ENCODE measurements at regions not wholly inside any gene's neighbourhood (a gene's known extent, or its start where the extent isn't known, plus 50 kb on each side); places are given as distances from the start of the nearest gene placed in this dataset.

DNA sequence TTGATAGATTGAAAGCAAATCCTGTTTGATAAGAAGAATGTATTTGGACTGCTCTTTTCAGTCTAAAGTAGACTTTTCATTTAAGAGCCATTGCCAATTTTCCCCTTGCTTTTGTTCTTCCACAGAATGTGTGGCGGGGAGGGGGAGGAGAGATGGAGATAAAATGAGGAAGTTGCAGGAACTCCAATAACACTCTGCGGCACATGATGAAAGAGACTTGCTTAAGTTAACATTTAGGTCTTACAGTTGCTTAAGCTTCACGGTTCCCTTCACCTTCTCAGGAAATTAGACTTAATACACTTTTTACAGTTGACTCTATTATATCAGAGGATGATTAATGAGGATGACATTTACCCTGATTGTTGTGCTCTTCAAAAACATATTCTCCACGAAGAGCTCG is 537.3 kb downstream of the TMTC2 start:
- no peak for TF ChIP-seq POLR2AphosphoS5 (IDR thresholded peaks at IDR 0.05; ENCODE audit: low read depth, low read length)
- no peak for TF ChIP-seq SIN3A (IDR thresholded peaks at IDR 0.05; ENCODE audit: borderline replicate concordance, insufficient read depth, low read length)
- TF ChIP-seq, protein P1, sequence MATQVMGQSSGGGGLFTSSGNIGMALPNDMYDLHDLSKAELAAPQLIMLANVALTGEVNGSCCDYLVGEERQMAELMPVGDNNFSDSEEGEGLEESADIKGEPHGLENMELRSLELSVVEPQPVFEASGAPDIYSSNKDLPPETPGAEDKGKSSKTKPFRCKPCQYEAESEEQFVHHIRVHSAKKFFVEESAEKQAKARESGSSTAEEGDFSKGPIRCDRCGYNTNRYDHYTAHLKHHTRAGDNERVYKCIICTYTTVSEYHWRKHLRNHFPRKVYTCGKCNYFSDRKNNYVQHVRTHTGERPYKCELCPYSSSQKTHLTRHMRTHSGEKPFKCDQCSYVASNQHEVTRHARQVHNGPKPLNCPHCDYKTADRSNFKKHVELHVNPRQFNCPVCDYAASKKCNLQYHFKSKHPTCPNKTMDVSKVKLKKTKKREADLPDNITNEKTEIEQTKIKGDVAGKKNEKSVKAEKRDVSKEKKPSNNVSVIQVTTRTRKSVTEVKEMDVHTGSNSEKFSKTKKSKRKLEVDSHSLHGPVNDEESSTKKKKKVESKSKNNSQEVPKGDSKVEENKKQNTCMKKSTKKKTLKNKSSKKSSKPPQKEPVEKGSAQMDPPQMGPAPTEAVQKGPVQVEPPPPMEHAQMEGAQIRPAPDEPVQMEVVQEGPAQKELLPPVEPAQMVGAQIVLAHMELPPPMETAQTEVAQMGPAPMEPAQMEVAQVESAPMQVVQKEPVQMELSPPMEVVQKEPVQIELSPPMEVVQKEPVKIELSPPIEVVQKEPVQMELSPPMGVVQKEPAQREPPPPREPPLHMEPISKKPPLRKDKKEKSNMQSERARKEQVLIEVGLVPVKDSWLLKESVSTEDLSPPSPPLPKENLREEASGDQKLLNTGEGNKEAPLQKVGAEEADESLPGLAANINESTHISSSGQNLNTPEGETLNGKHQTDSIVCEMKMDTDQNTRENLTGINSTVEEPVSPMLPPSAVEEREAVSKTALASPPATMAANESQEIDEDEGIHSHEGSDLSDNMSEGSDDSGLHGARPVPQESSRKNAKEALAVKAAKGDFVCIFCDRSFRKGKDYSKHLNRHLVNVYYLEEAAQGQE (IDR thresholded peaks at IDR 0.05; ENCODE audit: insufficient read depth in 1 of 2, low read depth in 2 of 2, low read length in 2 of 2) = no peak
- TF ChIP-seq TAF1 (IDR thresholded peaks at IDR 0.05; ENCODE audit: borderline replicate concordance, insufficient read depth, low read length) = no peak
- no peak for TF ChIP-seq FOXP2 (optimal IDR thresholded peaks at IDR 0.05; ENCODE audit: borderline replicate concordance, extremely low read depth, extremely low read length, insufficient read depth)

DNA sequence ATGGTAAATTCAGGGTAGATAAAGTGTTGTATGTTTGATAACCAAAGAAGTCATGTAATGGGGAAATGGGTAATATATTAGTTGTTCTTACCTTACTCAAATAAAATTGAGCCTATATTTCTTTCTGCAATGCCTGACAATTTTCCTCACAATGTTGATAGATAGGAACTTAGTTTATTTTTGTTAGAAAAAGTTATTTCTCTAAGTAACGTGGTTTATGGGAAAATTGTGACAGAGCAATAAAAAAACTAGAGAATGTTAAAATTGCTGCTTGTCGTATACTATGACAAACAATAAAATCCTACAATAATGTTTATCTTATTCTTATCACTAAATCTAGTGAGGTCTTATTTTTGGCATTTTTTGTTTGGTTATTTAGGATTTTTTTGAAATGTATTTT is 534.1 kb downstream of the TMTC2 start:
- TF ChIP-seq, protein P1 (IDR thresholded peaks at IDR 0.05; ENCODE audit: insufficient read depth in 1 of 2, low read depth in 2 of 2, low read length in 2 of 2) = no peak
- no peak for TF ChIP-seq POLR2AphosphoS5 (IDR thresholded peaks at IDR 0.05; ENCODE audit: low read depth, low read length)
- TF ChIP-seq SIN3A (IDR thresholded peaks at IDR 0.05; ENCODE audit: borderline replicate concordance, insufficient read depth, low read length) = no peak
- TF ChIP-seq TAF1 (IDR thresholded peaks at IDR 0.05; ENCODE audit: borderline replicate concordance, insufficient read depth, low read length) = no peak
- no peak for TF ChIP-seq FOXP2 (optimal IDR thresholded peaks at IDR 0.05; ENCODE audit: borderline replicate concordance, extremely low read depth, extremely low read length, insufficient read depth)

DNA sequence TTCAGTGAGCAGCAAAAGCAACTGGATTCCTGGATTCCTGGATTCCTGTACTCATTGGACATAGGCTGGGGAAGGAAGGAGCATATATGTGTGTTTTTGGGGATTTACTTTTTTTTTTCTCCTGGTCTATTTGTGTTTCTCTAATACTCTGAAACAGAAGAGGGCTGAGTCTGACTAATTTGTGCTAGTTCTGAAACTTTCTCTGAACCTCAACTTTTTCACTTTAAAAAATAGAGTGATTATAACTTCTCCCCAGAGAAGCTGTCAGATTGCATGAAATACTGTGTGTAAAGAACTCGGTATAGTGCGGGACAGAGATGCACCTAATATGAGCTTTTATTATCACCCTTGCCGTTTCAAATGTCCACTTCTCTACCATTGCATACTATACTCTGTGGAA is 529.5 kb downstream of the TMTC2 start:
- TF ChIP-seq POLR2AphosphoS5 (IDR thresholded peaks at IDR 0.05; ENCODE audit: low read depth, low read length) (no peak), FOXP2 (optimal IDR thresholded peaks at IDR 0.05; ENCODE audit: borderline replicate concordance, extremely low read depth, extremely low read length, insufficient read depth) (no peak), SIN3A (IDR thresholded peaks at IDR 0.05; ENCODE audit: borderline replicate concordance, insufficient read depth, low read length) (no peak), TAF1 (IDR thresholded peaks at IDR 0.05; ENCODE audit: borderline replicate concordance, insufficient read depth, low read length) (no peak)
- TF ChIP-seq, protein P1 (IDR thresholded peaks at IDR 0.05; ENCODE audit: insufficient read depth in 1 of 2, low read depth in 2 of 2, low read length in 2 of 2) = no peak

DNA sequence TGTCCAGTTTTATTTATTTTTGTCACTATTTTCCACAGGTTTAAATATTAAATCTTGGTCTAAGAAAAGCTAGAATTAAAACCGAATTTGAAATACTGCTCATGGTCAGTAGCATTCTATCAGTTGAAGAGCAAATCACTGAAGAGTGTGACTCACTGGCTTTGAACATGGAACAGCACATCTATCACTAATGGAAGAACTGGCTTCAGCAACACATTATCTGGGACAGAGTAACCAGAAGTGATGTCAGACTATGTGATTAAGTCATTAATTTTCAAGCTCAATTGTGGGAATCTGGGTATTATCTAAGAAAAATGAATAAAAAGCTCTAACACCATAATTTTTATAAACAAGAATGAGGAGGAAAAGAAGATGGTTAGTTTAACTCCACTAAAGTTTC is 527.5 kb downstream of the TMTC2 start:
- TF ChIP-seq TAF1 (IDR thresholded peaks at IDR 0.05; ENCODE audit: borderline replicate concordance, insufficient read depth, low read length) (no peak), POLR2AphosphoS5 (IDR thresholded peaks at IDR 0.05; ENCODE audit: low read depth, low read length) (no peak), SIN3A (IDR thresholded peaks at IDR 0.05; ENCODE audit: borderline replicate concordance, insufficient read depth, low read length) (no peak), FOXP2 (optimal IDR thresholded peaks at IDR 0.05; ENCODE audit: borderline replicate concordance, extremely low read depth, extremely low read length, insufficient read depth) (no peak)
- TF ChIP-seq, protein P1 (IDR thresholded peaks at IDR 0.05; ENCODE audit: insufficient read depth in 1 of 2, low read depth in 2 of 2, low read length in 2 of 2) = no peak

DNA sequence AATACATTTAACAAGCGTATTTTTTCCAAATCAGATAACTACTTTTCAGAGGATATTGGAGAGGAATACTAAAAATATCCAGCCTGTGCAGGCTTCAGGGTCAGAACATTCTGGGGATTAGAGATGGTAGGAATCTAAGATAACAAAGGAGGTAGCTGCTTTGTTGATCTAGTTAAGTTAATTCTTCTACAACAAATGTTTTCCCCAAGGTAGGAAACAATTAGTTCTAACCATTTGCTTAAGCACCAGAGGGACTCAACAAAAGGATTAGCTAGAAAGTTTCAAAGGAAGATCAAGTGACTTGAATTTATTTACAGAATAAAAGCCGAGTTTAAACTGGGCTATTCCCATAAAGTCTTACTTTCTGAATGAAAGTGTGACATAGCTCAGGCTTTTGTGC is 524.2 kb downstream of the TMTC2 start:
- TF ChIP-seq, protein P1 (IDR thresholded peaks at IDR 0.05; ENCODE audit: insufficient read depth in 1 of 2, low read depth in 2 of 2, low read length in 2 of 2) = no peak
- TF ChIP-seq SIN3A (IDR thresholded peaks at IDR 0.05; ENCODE audit: borderline replicate concordance, insufficient read depth, low read length) (no peak), POLR2AphosphoS5 (IDR thresholded peaks at IDR 0.05; ENCODE audit: low read depth, low read length) (no peak), FOXP2 (optimal IDR thresholded peaks at IDR 0.05; ENCODE audit: borderline replicate concordance, extremely low read depth, extremely low read length, insufficient read depth) (no peak), TAF1 (IDR thresholded peaks at IDR 0.05; ENCODE audit: borderline replicate concordance, insufficient read depth, low read length) (no peak)

Measured in PFSK-1 (cell line).